A549 (cell line): ENCODE measurements at regions not wholly inside any gene's neighbourhood (a gene's known extent, or its start where the extent isn't known, plus 50 kb on each side); places are given as distances from the start of the nearest gene placed in this dataset.

Experiments
- ATAC-seq, 2 experiments: fragments of 200-7000 bp in 1 of 2; fragments of >200 bp in 1 of 2; cut with Nextera tagmentation in 1 of 2; cut with Tn5 transposase in 1 of 2; 3 replicates each; pipeline versions ENCODE4 v1.8.0 to v1.9.1; 2018 to 2020; ENCODE audit warnings: mild to moderate bottlenecking in 1 of 2, moderate library complexity in 1 of 2
- CTCF ChIA-PET: fragments of 300-600 bp; sonication (Branson Sonifier 250); formaldehyde crosslinking; extraction: SDS; loops from one replicate; lab custom pipeline; 2021; ENCODE audit warnings: antibody characterized with exemption, inconsistent platforms; lab: Yijun Ruan, JAX
- POLR2A ChIA-PET: fragments of 350-600 bp; formaldehyde crosslinking; extraction: SDS; loops from one replicate; lab custom pipeline; 2021; ENCODE audit warnings: antibody characterized with exemption, inconsistent platforms; lab: Yijun Ruan, JAX
- DNase-seq, 2 experiments: peaks; one replicate each; pipeline versions ENCODE4 v3.0.0 to v3.0.0-alpha.2; 2011 to 2016; ENCODE audit warnings: low read depth in 1 of 2, low spot score in 1 of 2
- FAIRE-seq: peaks from 2 replicates; lab custom pipeline; 2011; peaks lifted over from hg19 to GRCh38; lab: Jason Lieb, UNC
- H3K27ac ChIP-seq, 2 experiments: fragments of >200 bp; sonication (Bioruptor Twin); formaldehyde crosslinking; 3 replicates each; pipeline ENCODE4 v1.5.1; 2016 to 2017
- H3K4me1 ChIP-seq: fragments of >200 bp; sonication (Bioruptor Twin); formaldehyde crosslinking; 3 replicates; pipeline ENCODE4 v1.6.1; 2016
- H3K4me2 ChIP-seq: fragments of >200 bp; sonication (Bioruptor Twin); formaldehyde crosslinking; 3 replicates; pipeline ENCODE4 v1.6.1; 2016
- H3K4me3 ChIP-seq: fragments of >200 bp; sonication (Bioruptor Twin); formaldehyde crosslinking; 3 replicates; pipeline ENCODE4 v1.5.1; 2016
- H3K9me3 ChIP-seq: fragments of >200 bp; sonication (Bioruptor Twin); formaldehyde crosslinking; 3 replicates; pipeline ENCODE4 v1.6.1; 2016
- ATOH8 ChIP-seq: fragments of 250-450 bp; sonication (Bioruptor Pico); IDR thresholded peaks from 2 replicates; pipeline ENCODE4 v1.5.0; 2020; ENCODE audit warnings: low read depth, mild to moderate bottlenecking, moderate library complexity
- CEBPB ChIP-seq, 2 experiments: fragments of >200 bp in 1 of 2; sonication (Bioruptor Twin) in 1 of 2; formaldehyde crosslinking in 1 of 2; IDR thresholded peaks; 2 replicates each; pipeline ENCODE4 v1.6.1; 2012 to 2016
- CHD2 ChIP-seq: fragments of 150-350 bp; IDR thresholded peaks from 2 replicates; pipeline ENCODE4 v1.6.1; 2014; ENCODE audit warnings: low read length; ENCODE audit not compliant: partially characterized antibody
- ESRRA ChIP-seq: fragments of 150-350 bp; IDR thresholded peaks from 2 replicates; pipeline ENCODE4 v1.6.1; 2014; ENCODE audit warnings: mild to moderate bottlenecking, low read length, borderline replicate concordance
- FOSB ChIP-seq: fragments of 250-450 bp; sonication (Bioruptor Pico); IDR thresholded peaks from 2 replicates; pipeline ENCODE4 v1.5.0; 2020; ENCODE audit warnings: mild to moderate bottlenecking, moderate library complexity
- HDAC2 ChIP-seq: fragments of 200-600 bp; sonication (generic); IDR thresholded peaks from 2 replicates; pipeline ENCODE4 v1.6.1; 2016
- HEYL ChIP-seq: fragments of 250-450 bp; sonication (Bioruptor Pico); IDR thresholded peaks from 2 replicates; pipeline ENCODE4 v1.8.0; 2021; ENCODE audit warnings: mild to moderate bottlenecking, moderate library complexity
- HOXB13 ChIP-seq: fragments of 250-450 bp; sonication (Bioruptor Pico); IDR thresholded peaks from 2 replicates; pipeline ENCODE4 v1.5.0; 2020; ENCODE audit warnings: low read depth, mild to moderate bottlenecking, moderate library complexity
- JUN ChIP-seq, 2 experiments: fragments of >200 bp; sonication (Bioruptor Twin); formaldehyde crosslinking; IDR thresholded peaks; 2 replicates in 1 of 2; 3 replicates in 1 of 2; pipeline ENCODE4 v1.6.1; 2016 to 2017
- KDM1A ChIP-seq: fragments of 200-600 bp; sonication (generic); IDR thresholded peaks from 2 replicates; pipeline ENCODE4 v1.6.1; 2016; ENCODE audit warnings: low read depth, mild to moderate bottlenecking
- MAFK ChIP-seq: fragments of 450-650 bp; IDR thresholded peaks from 2 replicates; pipeline ENCODE4 v1.6.1; 2014; ENCODE audit not compliant: partially characterized antibody
- NR3C1 ChIP-seq: fragments of >200 bp; sonication (Bioruptor Twin); formaldehyde crosslinking; IDR thresholded peaks from 3 replicates; pipeline ENCODE4 v1.6.1; 2017
- POLR2A ChIP-seq: IDR thresholded peaks from 2 replicates; pipeline ENCODE4 v1.6.1; 2012; ENCODE audit warnings: mild to moderate bottlenecking, low read length
- POLR2AphosphoS2 ChIP-seq: conservative IDR thresholded peaks from 2 replicates; pipeline ENCODE4 v1.6.1; 2012; ENCODE audit warnings: low read length, improper control_type of control experiment, inconsistent platforms
- RCOR1 ChIP-seq: fragments of 150-350 bp; IDR thresholded peaks from 2 replicates; pipeline ENCODE4 v1.6.1; 2014; ENCODE audit warnings: antibody characterized with exemption, low read length, low read depth
- RFX5 ChIP-seq: fragments of 450-650 bp; IDR thresholded peaks from 2 replicates; pipeline ENCODE4 v1.7.1; 2014; ENCODE audit warnings: antibody characterized with exemption, mild to moderate bottlenecking, moderate library complexity
- SMC3 ChIP-seq: fragments of >200 bp; sonication (Bioruptor Twin); formaldehyde crosslinking; IDR thresholded peaks from 3 replicates; pipeline ENCODE4 v1.6.1; 2018; ENCODE audit warnings: inconsistent platforms
- SREBF2 ChIP-seq: fragments of 450-650 bp; IDR thresholded peaks from 2 replicates; pipeline ENCODE4 v1.6.1; 2014; ENCODE audit warnings: mild to moderate bottlenecking, moderate library complexity
- TFCP2L1 ChIP-seq: fragments of 250-450 bp; sonication (Bioruptor Pico); IDR thresholded peaks from 2 replicates; pipeline ENCODE4 v1.5.0; 2021; ENCODE audit warnings: mild to moderate bottlenecking
- TP53 ChIP-seq: fragments of 250-450 bp; sonication (Bioruptor Pico); IDR thresholded peaks from 2 replicates; pipeline ENCODE4 v1.5.0; 2021; ENCODE audit warnings: mild to moderate bottlenecking, moderate library complexity
- ZC3H11A ChIP-seq: fragments of 450-650 bp; IDR thresholded peaks from 2 replicates; pipeline ENCODE4 v1.6.1; 2014; ENCODE audit warnings: antibody characterized with exemption, mild to moderate bottlenecking
- ZFP36 ChIP-seq: fragments of 450-650 bp; IDR thresholded peaks from 2 replicates; pipeline ENCODE4 v1.6.1; 2014; ENCODE audit warnings: borderline replicate concordance; ENCODE audit not compliant: partially characterized antibody
- ZNF302 ChIP-seq: fragments of 250-450 bp; sonication (Bioruptor Pico); IDR thresholded peaks from 2 replicates; pipeline ENCODE4 v1.9.0; 2021; ENCODE audit warnings: inconsistent platforms, mild to moderate bottlenecking, moderate library complexity
- ZSCAN20 ChIP-seq: fragments of 250-450 bp; sonication (Bioruptor Pico); IDR thresholded peaks from 2 replicates; pipeline ENCODE4 v1.8.0; 2022; ENCODE audit warnings: mild to moderate bottlenecking, moderate library complexity
- WGBS: methylation state at CpG from one replicate; pipeline ENCODE4 v1.1.6; 2017; ENCODE audit errors: missing lambda C conversion rate; 5-methylcytosine and 5-hydroxymethylcytosine counted together
- TF ChIP-seq, protein P1 (sequence below): IDR thresholded peaks from 2 replicates; pipeline ENCODE4 v1.6.1; 2012
- TF ChIP-seq, protein P2 (sequence below): fragments of 450-650 bp; IDR thresholded peaks from 2 replicates; pipeline ENCODE4 v1.6.1; 2014; ENCODE audit warnings: antibody characterized with exemption
- TF ChIP-seq, protein P3 (sequence below): fragments of >200 bp; sonication (Bioruptor Twin); formaldehyde crosslinking; IDR thresholded peaks from 2 replicates; pipeline ENCODE4 v1.6.1; 2016
- TF ChIP-seq, protein P4 (sequence below): IDR thresholded peaks from 2 replicates; pipeline ENCODE4 v1.6.1; 2012

DNA sequence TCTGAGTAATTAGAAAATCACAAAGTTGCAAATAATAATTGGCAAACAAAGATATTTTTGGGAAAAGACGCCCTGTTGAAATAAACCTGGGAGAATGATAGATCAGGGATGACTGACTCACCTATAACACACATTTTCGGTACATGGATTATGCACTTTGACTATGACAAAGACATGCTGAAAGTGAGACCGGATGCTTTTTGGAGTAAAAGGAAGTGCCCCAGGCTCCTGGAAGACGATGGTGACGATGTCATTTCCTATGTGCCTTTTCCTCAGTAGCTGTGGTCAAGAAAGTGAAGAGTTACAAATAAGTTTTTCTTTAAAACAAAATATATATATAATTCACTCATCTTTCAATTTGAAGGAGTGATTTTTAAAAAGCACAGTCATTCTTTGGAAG is 158.7 kb downstream of the SIPA1L2 start:
- peaks cover 12% of the 10 kb centered on the region; the same call in 2 of the 3 replicates for H3K4me1 ChIP-seq
- DNase-seq (no peak), ATAC-seq (no peak), FAIRE-seq (no peak)
- no peak overlapping the region for H3K4me2 ChIP-seq
- CTCF ChIA-PET = no interaction called here
- no peaks in the 10 kb centered on the region for H3K9me3 ChIP-seq
- TF ChIP-seq TFCP2L1 = no peak
- TF ChIP-seq MAFK = no peak
- TF ChIP-seq RCOR1 = no peak
- 84% methylated on average over 5 of the region's 5 CpGs for WGBS
- POLR2A ChIA-PET = no interaction called here
- H3K27ac ChIP-seq = no peak overlapping the region
- no peak overlapping the region for H3K4me3 ChIP-seq

- FAIRE-seq (no peak), ATAC-seq (no peak), DNase-seq (no peak)
- Histone ChIP-seq H3K4me3 (no peak overlapping the region), H3K4me2 (no peak overlapping the region), H3K9me3 (no peaks in the 10 kb centered on the region), H3K4me1 (peaks cover 12% of the 10 kb centered on the region; the same call in 2 of the 3 replicates), H3K27ac (no peak overlapping the region)
- ChIA-PET POLR2A (no interaction called here), CTCF (no interaction called here)
- TF ChIP-seq SREBF2 = no peak
- 82% methylated on average over 1 of the region's 1 CpG for WGBS
Measured at GRCh38 chr1:232470711-232471110, 159.2 kb downstream of the SIPA1L2 start.

- 93% methylated on average over 3 of the region's 3 CpGs for WGBS
- Histone ChIP-seq H3K9me3 (no peaks in the 10 kb centered on the region), H3K4me2 (no peak overlapping the region), H3K4me3 (no peak overlapping the region), H3K4me1 (peaks cover 10% of the 10 kb centered on the region; the same call in 2 of the 3 replicates), H3K27ac (no peak overlapping the region)
- DNase-seq (no peak), ATAC-seq (no peak), FAIRE-seq (no peak)
- CTCF ChIA-PET = no interaction called here
- TF ChIP-seq HDAC2 (no peak), MAFK (no peak), POLR2A (no peak), TP53 (CRISPR knock-in tag) (no peak), POLR2AphosphoS2 (no peak), ATOH8 (CRISPR knock-in tag) (no peak), NR3C1 (no peak)
- TF ChIP-seq, protein P1, sequence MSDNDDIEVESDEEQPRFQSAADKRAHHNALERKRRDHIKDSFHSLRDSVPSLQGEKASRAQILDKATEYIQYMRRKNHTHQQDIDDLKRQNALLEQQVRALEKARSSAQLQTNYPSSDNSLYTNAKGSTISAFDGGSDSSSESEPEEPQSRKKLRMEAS = no peak
- TF ChIP-seq, protein P2, sequence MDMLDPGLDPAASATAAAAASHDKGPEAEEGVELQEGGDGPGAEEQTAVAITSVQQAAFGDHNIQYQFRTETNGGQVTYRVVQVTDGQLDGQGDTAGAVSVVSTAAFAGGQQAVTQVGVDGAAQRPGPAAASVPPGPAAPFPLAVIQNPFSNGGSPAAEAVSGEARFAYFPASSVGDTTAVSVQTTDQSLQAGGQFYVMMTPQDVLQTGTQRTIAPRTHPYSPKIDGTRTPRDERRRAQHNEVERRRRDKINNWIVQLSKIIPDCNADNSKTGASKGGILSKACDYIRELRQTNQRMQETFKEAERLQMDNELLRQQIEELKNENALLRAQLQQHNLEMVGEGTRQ = no peak
- TF ChIP-seq, protein P3, sequence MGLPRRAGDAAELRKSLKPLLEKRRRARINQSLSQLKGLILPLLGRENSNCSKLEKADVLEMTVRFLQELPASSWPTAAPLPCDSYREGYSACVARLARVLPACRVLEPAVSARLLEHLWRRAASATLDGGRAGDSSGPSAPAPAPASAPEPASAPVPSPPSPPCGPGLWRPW = no peak
- TF ChIP-seq, protein P4, sequence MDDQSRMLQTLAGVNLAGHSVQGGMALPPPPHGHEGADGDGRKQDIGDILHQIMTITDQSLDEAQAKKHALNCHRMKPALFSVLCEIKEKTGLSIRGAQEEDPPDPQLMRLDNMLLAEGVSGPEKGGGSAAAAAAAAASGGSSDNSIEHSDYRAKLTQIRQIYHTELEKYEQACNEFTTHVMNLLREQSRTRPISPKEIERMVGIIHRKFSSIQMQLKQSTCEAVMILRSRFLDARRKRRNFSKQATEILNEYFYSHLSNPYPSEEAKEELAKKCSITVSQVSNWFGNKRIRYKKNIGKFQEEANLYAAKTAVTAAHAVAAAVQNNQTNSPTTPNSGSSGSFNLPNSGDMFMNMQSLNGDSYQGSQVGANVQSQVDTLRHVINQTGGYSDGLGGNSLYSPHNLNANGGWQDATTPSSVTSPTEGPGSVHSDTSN = no peak
- POLR2A ChIA-PET = no interaction called here
Measured at GRCh38 chr1:232468249-232468648, 161.7 kb downstream of the SIPA1L2 start.

GRCh38 chr1:232467073-232467760 is 162.7 kb downstream of the SIPA1L2 start:
- WGBS = 93% methylated on average over 9 of the region's 9 CpGs
- Histone ChIP-seq H3K27ac (no peak overlapping the region), H3K9me3 (no peaks in the 10 kb centered on the region), H3K4me1 (peaks cover under 1% of the 10 kb centered on the region; the same call in 1 of the 3 replicates), H3K4me3 (no peak overlapping the region), H3K4me2 (no peak overlapping the region)
- CTCF ChIA-PET = interaction anchor here (0.7 to 1.4 kb wide), 2 partner anchors 24 to 50 kb away, joined by 4 read pairs; no protein-coding TSS in a partner anchor
- no peak for DNase-seq
- peak; percentile 56 to 65; a peak in 5 of 6 replicates for ATAC-seq
- no peak for FAIRE-seq
- no peak for TF ChIP-seq ZFP36
- TF ChIP-seq CHD2 = no peak
- no peak for TF ChIP-seq ZNF302 (CRISPR knock-in tag)
- no peak for TF ChIP-seq HEYL (CRISPR knock-in tag)
- TF ChIP-seq CEBPB (IDR thresholded peaks at IDR 0.05) = no peak
- no peak for TF ChIP-seq RFX5
- TF ChIP-seq HOXB13 = no peak
- TF ChIP-seq FOSB = no peak
- TF ChIP-seq, protein P1 = no peak
- TF ChIP-seq ESRRA = no peak
- no peak for TF ChIP-seq HDAC2
- TF ChIP-seq KDM1A = no peak
- no peak for TF ChIP-seq ZC3H11A
- TF ChIP-seq ZSCAN20 (CRISPR knock-in tag) = no peak
- TF ChIP-seq, protein P2 = no peak
- no peak for TF ChIP-seq JUN (IDR thresholded peaks at IDR 0.05)
- TF ChIP-seq SMC3 = no peak
- TF ChIP-seq POLR2AphosphoS2 = no peak
- POLR2A ChIA-PET = no interaction called here
